Stimulated activated naive CD8-positive, alpha-beta T cell treated with anti-CD3 and anti-CD28 coated beads, Interleukin-15, amount 100 ng/mL, for 72 hours (primary cell): ENCODE measurements at regions not wholly inside any gene's neighbourhood (a gene's known extent, or its start where the extent isn't known, plus 50 kb on each side); places are given as distances from the start of the nearest gene placed in this dataset.
A peak's percentile ranks its signal among the peaks of the same experiment; 100 is the strongest.

Experiments
- ATAC-seq: fragments of 150-1000 bp; cut with Tn5 transposase; 2 replicates; pipeline ENCODE4 v1.10.0; 2021; ENCODE audit warnings: mild to moderate bottlenecking, moderate library complexity
- DNase-seq, 2 donors: peaks; one replicate each; pipeline ENCODE4 v3.0.0; 2021 to 2022
- H3K27ac Mint-ChIP-seq, 2 donors: one replicate each; pipeline ENCODE4 v1.8.0; 2022; ENCODE audit warnings: mild to moderate bottlenecking in 2 of 2, mixed read lengths in 2 of 2, moderate library complexity in 2 of 2
- H3K27me3 Mint-ChIP-seq: one replicate; pipeline ENCODE4 v1.8.0; 2022; ENCODE audit warnings: mixed read lengths
- H3K4me1 Mint-ChIP-seq: one replicate; pipeline ENCODE4 v1.8.0; 2022; ENCODE audit warnings: mild to moderate bottlenecking, mixed read lengths
- H3K4me3 Mint-ChIP-seq, 2 donors: one replicate each; pipeline ENCODE4 v1.8.0; 2022; ENCODE audit warnings: mild to moderate bottlenecking in 2 of 2, mixed read lengths in 2 of 2, moderate library complexity in 1 of 2
- H3K9me3 Mint-ChIP-seq, 2 donors: one replicate each; pipeline ENCODE4 v1.8.0; 2022; ENCODE audit warnings: mixed read lengths in 2 of 2

GRCh38 chr2:181761175-181761574 lies 80.9 kb upstream of the NEUROD1 start:
- peaks cover 2% of the 10 kb centered on the region for H3K27me3 Mint-ChIP-seq
- ATAC-seq, result no peak
- no peak overlapping the region for H3K27ac Mint-ChIP-seq
- H3K9me3 Mint-ChIP-seq, result peaks cover 0 to 4% of the 10 kb centered on the region in 2 donors
- H3K4me3 Mint-ChIP-seq, result no peak overlapping the region
- no peaks in the 10 kb centered on the region for H3K4me1 Mint-ChIP-seq
- DNase-seq, result no peak

DNA sequence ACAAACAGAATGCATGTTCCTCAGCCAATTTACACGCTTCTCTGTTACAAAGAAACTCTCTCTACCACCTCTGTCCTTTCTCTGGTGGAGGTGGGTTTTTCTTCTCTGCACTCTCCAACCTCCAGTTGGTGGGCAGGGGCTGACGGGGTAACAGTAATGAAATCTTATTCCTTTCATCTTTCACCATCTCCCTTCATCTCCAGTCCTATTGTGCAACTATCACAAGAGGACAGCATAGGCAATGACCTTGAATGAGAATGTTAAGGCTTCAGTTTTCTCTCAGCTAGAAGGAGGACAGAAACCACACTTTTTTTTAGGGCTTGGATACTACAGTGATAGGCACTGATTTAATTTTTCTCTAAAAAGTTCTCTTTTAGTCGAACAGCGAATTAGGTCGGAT lies 81.7 kb upstream of the NEUROD1 start:
- Mint-ChIP-seq H3K9me3 (peaks cover 0 to 4% of the 10 kb centered on the region in 2 donors), H3K27ac (no peak overlapping the region), H3K4me1 (no peaks in the 10 kb centered on the region), H3K27me3 (no peaks in the 10 kb centered on the region), H3K4me3 (no peak overlapping the region)
- DNase-seq (no peak), ATAC-seq (no peak)

GRCh38 chr2:181762848-181763247 lies 82.5 kb upstream of the NEUROD1 start:
- H3K4me3 Mint-ChIP-seq, result no peak overlapping the region
- no peaks in the 10 kb centered on the region for H3K27me3 Mint-ChIP-seq
- no peaks in the 10 kb centered on the region for H3K4me1 Mint-ChIP-seq
- DNase-seq (no peak), ATAC-seq (no peak)
- peaks cover 0 to 4% of the 10 kb centered on the region in 2 donors for H3K9me3 Mint-ChIP-seq
- H3K27ac Mint-ChIP-seq, result no peak overlapping the region

- ATAC-seq (no peak), DNase-seq (no peak)
- Mint-ChIP-seq H3K9me3 (peaks cover 0 to 4% of the 10 kb centered on the region in 2 donors), H3K4me1 (no peaks in the 10 kb centered on the region), H3K27ac (no peak overlapping the region), H3K4me3 (no peak overlapping the region), H3K27me3 (no peaks in the 10 kb centered on the region)
These were observed 83.1 kb upstream of the NEUROD1 start for GRCh38 chr2:181763423-181763822.

GRCh38 chr2:181764095-181764963 lies 84.0 kb upstream of the NEUROD1 start:
- H3K4me3 Mint-ChIP-seq, result no peak overlapping the region
- H3K4me1 Mint-ChIP-seq, result no peaks in the 10 kb centered on the region
- H3K9me3 Mint-ChIP-seq, result no peaks in the 10 kb centered on the region
- peak overlapping the region in 1 of 2 donors; percentile 55 for H3K27ac Mint-ChIP-seq
- no peak for DNase-seq
- no peak for ATAC-seq
- H3K27me3 Mint-ChIP-seq, result no peaks in the 10 kb centered on the region

GRCh38 chr2:181766129-181766528 lies 85.8 kb upstream of the NEUROD1 start:
- H3K4me1 Mint-ChIP-seq, result no peaks in the 10 kb centered on the region
- no peaks in the 10 kb centered on the region for H3K27me3 Mint-ChIP-seq
- peak overlapping the region in 1 of 2 donors; percentile 6 for H3K27ac Mint-ChIP-seq
- ATAC-seq, result no peak
- no peak for DNase-seq
- H3K4me3 Mint-ChIP-seq, result no peak overlapping the region
- H3K9me3 Mint-ChIP-seq, result no peaks in the 10 kb centered on the region

GRCh38 chr2:181770150-181770549 lies 89.8 kb upstream of the NEUROD1 start:
- H3K4me3 Mint-ChIP-seq, result no peak overlapping the region
- no peak for DNase-seq
- H3K9me3 Mint-ChIP-seq, result no peaks in the 10 kb centered on the region
- peaks cover 10% of the 10 kb centered on the region for H3K4me1 Mint-ChIP-seq
- ATAC-seq, result no peak
- no peaks in the 10 kb centered on the region for H3K27me3 Mint-ChIP-seq
- no peak overlapping the region for H3K27ac Mint-ChIP-seq

DNA sequence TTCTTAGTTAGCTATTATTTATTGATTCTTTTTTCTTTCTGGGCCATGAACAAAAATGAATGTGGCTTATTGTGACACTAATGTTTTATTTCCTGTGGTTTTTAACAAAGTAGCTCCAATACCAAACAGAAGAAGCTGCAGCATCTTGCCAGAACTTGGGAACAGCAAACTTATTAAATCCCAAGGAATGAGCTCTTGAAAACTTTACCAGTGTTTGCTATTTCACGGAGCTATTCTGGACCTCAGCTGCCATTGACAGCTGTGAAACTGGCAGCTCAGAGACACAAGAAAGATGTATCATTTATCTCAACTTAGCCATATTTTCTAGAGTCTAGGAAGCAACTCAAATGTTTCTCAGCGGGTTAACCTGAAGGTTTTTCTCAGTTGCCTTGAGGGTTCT lies 91.0 kb upstream of the NEUROD1 start:
- DNase-seq (no peak), ATAC-seq (no peak)
- Mint-ChIP-seq H3K9me3 (no peaks in the 10 kb centered on the region), H3K27ac (no peak overlapping the region), H3K27me3 (no peaks in the 10 kb centered on the region), H3K4me3 (no peak overlapping the region), H3K4me1 (peaks cover 11% of the 10 kb centered on the region)

GRCh38 chr2:181772334-181772733 lies 92.0 kb upstream of the NEUROD1 start:
- Mint-ChIP-seq H3K4me1 (peaks cover 11% of the 10 kb centered on the region), H3K27me3 (no peaks in the 10 kb centered on the region), H3K4me3 (no peak overlapping the region), H3K9me3 (no peaks in the 10 kb centered on the region), H3K27ac (no peak overlapping the region)
- no peak for ATAC-seq
- DNase-seq, result no peak

GRCh38 chr2:181772777-181773176 lies 92.5 kb upstream of the NEUROD1 start:
- ATAC-seq, result no peak
- no peak for DNase-seq
- Mint-ChIP-seq H3K9me3 (no peaks in the 10 kb centered on the region), H3K4me1 (peaks cover 11% of the 10 kb centered on the region), H3K4me3 (no peak overlapping the region), H3K27ac (no peak overlapping the region), H3K27me3 (no peaks in the 10 kb centered on the region)

- ATAC-seq (no peak), DNase-seq (no peak)
- Mint-ChIP-seq H3K4me3 (no peak overlapping the region), H3K27ac (no peak overlapping the region), H3K9me3 (no peaks in the 10 kb centered on the region), H3K4me1 (peaks cover 11% of the 10 kb centered on the region), H3K27me3 (no peaks in the 10 kb centered on the region)
These were observed 94.4 kb upstream of the NEUROD1 start for GRCh38 chr2:181774685-181775084.

- Mint-ChIP-seq H3K27me3 (no peaks in the 10 kb centered on the region), H3K9me3 (no peaks in the 10 kb centered on the region), H3K27ac (no peak overlapping the region), H3K4me3 (no peak overlapping the region), H3K4me1 (peaks cover 11% of the 10 kb centered on the region)
- ATAC-seq (no peak), DNase-seq (no peak)
These were observed 96.0 kb upstream of the NEUROD1 start for GRCh38 chr2:181776336-181776735.

GRCh38 chr2:181777734-181778133 lies 97.4 kb upstream of the NEUROD1 start:
- H3K27me3 Mint-ChIP-seq, result no peaks in the 10 kb centered on the region
- ATAC-seq (no peak), DNase-seq (no peak)
- H3K9me3 Mint-ChIP-seq, result no peaks in the 10 kb centered on the region
- peaks cover 11% of the 10 kb centered on the region for H3K4me1 Mint-ChIP-seq
- H3K27ac Mint-ChIP-seq, result no peak overlapping the region
- no peak overlapping the region for H3K4me3 Mint-ChIP-seq

- H3K27ac Mint-ChIP-seq, result no peak overlapping the region
- no peak for DNase-seq
- no peaks in the 10 kb centered on the region for H3K27me3 Mint-ChIP-seq
- no peaks in the 10 kb centered on the region for H3K9me3 Mint-ChIP-seq
- no peak for ATAC-seq
- H3K4me3 Mint-ChIP-seq, result no peak overlapping the region
- H3K4me1 Mint-ChIP-seq, result peaks cover 6% of the 10 kb centered on the region
These were observed 98.4 kb upstream of the NEUROD1 start for GRCh38 chr2:181778621-181779201.

DNA sequence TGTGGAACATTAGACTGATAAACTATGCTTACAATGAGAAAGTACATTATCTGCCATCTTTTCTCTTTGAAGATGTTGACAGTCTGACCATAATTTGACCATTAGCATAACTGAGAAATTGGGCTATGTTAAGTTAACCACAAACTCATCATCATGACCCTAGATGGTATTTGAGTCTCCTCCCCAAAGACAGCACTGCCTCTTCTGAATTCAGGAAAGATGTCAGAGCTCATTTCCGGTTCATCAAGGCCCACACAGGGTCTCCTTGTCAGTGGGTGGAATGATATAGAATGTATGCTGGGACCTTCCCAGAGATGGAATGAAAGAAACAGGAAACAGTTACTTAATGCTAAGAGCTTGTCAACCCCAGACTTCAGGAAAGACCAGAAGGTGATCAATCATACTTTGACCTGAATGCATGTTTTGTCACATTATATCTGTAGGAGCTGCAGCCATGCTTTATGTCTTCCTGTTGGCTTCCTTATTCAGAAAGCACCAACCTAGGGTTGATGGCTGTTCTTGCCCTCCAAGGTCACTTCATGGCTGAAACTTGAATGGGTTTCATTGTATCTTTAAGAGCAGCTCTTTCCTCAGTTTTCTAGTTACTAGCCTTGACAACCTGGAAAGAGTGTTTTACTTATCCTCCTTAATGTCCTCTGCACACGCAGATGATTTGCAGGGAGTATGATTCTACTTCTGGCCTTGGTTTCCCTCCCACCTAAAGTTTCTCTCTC lies 99.1 kb upstream of the NEUROD1 start:
- Mint-ChIP-seq H3K4me1 (peaks cover 6% of the 10 kb centered on the region), H3K27me3 (no peaks in the 10 kb centered on the region), H3K9me3 (no peaks in the 10 kb centered on the region), H3K27ac (no peak overlapping the region), H3K4me3 (no peak overlapping the region)
- ATAC-seq, result no peak
- DNase-seq, result no peak

GRCh38 chr2:181780047-181780651 lies 99.8 kb upstream of the NEUROD1 start:
- ATAC-seq (no peak), DNase-seq (no peak)
- H3K4me3 Mint-ChIP-seq, result no peak overlapping the region
- peaks cover 1% of the 10 kb centered on the region for H3K4me1 Mint-ChIP-seq
- H3K27ac Mint-ChIP-seq, result no peak overlapping the region
- no peaks in the 10 kb centered on the region for H3K9me3 Mint-ChIP-seq
- H3K27me3 Mint-ChIP-seq, result no peaks in the 10 kb centered on the region
